ENCODE measurements at regions not wholly inside any gene's neighbourhood (a gene's known extent, or its start where the extent isn't known, plus 50 kb on each side); places are given as distances from the start of the nearest gene placed in this dataset.

GRCh38 chr3:118239253-118239652, 795.4 kb downstream of the IGSF11 start:
- no peak for TF ChIP-seq REST (IDR thresholded peaks at IDR 0.05; ENCODE audit: insufficient read depth in 1 of 2, low read depth in 2 of 2, low read length in 2 of 2)
- no peak for TF ChIP-seq POLR2AphosphoS5 (IDR thresholded peaks at IDR 0.05; ENCODE audit: low read depth, low read length)
- no peak for TF ChIP-seq TAF1 (IDR thresholded peaks at IDR 0.05; ENCODE audit: borderline replicate concordance, insufficient read depth, low read length)

All from PFSK-1 (cell line).